ENCODE measurements at regions not wholly inside any gene's neighbourhood (a gene's known extent, or its start where the extent isn't known, plus 50 kb on each side); places are given as distances from the start of the nearest gene placed in this dataset.

DNA sequence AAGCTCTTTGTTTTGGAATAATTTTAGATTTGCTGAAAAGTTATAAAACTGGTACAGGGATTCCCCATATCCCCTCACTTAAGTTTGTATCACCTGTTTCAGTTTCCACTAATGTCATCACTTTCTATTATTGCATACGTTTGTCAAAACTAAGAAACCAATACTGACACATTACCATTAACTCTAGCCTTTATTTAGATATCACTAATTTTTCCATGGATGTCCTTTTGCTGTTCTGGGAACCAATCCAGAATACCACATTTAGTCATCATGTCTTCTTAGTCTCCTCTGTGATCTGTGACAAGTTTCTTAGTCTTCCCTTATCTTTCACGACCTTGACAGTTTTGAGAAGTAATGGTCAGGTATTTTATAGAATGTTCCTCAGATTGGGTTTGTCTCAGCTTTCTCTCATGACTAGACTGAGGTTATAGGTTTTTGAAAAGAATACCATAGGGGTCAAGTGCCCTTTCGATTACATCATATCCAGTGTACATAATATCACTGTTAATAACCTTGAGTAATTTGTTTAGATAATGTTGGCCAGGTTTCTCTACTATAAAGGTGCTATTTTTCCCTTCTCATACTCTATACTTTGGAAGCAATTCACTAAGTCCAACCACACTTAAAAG, 51.9 kb upstream of the NMUR2 start:
- TF ChIP-seq EZH2 (IDR thresholded peaks at IDR 0.05; ENCODE audit: insufficient read depth, low read length), result no peak
- TF ChIP-seq CTCF (IDR thresholded peaks at IDR 0.05; ENCODE audit: insufficient read depth, low read depth, low read length), result no peak

Measured in astrocyte (in vitro differentiated cells and primary cell).